Suppressor macrophage treated with lipopolysaccharide for 4 hours (primary cell): ENCODE measurements at regions not wholly inside any gene's neighbourhood (a gene's known extent, or its start where the extent isn't known, plus 50 kb on each side); places are given as distances from the start of the nearest gene placed in this dataset.
"Not testable (repeated sequence)": the region's sequence is repeated elsewhere in the genome, so short reads cannot be mapped to it uniquely, and the experiment has no call there.

ENCODE experiments used
- DNase-seq: peaks from one replicate; pipeline ENCODE4 v3.0.0-alpha.2; 2020

- peak; percentile 55 for DNase-seq
These were observed 239.3 kb downstream of the NRIP1 start for GRCh38 chr21:14825514-14825974.

DNA sequence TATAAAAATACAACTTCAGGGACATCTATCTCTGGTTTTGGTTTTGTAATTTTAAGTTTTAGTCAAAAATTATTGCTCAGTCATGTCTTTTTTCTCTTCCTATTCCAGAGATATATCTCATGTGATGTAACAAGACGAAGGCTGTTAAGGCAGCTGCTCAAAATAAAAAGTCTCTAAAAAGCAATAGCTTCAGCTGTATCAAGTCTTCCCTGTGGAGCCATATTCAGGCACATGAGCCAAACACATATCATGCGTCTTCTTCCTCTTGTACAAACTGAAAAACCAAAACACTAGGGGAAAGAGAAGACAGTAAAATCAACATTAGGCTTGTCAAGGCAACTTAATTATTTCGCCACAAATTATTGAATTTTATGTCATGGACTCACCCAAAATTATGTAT, 240.7 kb downstream of the NRIP1 start:
- no peak for DNase-seq

GRCh38 chr21:14817311-14817710, 247.5 kb downstream of the NRIP1 start:
- DNase-seq = no peak

- no peak for DNase-seq
These were observed 249.8 kb downstream of the NRIP1 start for GRCh38 chr21:14814991-14815390.

GRCh38 chr21:14814282-14814681, 250.5 kb downstream of the NRIP1 start:
- DNase-seq = no peak

DNA sequence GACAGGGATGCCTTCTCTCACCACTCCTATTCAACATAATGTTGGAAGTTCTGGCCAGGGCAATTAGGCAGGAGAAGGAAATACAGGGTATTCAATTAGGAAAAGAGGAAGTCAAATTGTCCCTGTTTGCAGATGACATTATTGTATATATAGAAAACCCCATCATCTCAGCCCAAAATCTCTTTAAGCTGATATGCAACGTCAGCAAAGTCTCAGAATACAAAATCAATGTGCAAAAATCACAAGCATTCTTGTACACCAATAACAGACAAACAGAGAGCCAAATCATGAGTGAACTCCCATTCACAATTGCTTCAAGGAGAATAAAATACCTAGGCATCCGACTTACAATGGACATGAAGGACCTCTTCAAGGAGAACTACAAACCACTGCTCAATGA, 258.1 kb upstream of the SAMSN1 start:
- not testable (repeated sequence) for DNase-seq

- DNase-seq = no peak
These were observed 251.4 kb upstream of the SAMSN1 start for GRCh38 chr21:14797543-14797942.

- no peak for DNase-seq
These were observed 241.2 kb upstream of the SAMSN1 start for GRCh38 chr21:14787312-14787711.

- no peak for DNase-seq
These were observed 239.6 kb upstream of the SAMSN1 start for GRCh38 chr21:14785679-14786078.

DNA sequence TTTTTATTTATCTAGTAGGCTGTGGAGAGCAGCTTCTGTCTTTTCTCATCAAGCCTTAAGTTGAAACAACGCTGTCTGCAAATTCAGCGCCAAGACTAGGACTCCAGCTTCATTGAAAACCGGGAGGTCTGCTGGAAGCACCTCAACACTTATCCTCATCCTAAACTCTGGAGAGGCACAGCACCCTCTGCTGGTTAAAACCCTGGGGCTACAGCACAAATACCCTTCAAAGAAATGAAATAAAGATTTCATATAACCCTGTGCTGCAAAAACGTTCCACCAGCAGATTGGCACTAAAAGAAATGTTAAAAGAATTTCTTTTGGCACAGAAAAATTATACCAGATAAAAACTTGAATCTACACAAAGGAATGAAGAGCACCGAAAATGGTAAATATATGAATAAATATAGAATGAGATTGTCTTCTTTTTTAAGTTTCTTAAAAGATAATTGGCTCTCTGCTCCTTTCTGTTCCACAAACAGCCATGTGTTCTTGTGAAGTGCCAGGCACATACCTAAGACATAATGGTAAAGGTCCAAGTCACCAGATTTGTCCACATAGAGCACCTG, 227.7 kb upstream of the SAMSN1 start:
- DNase-seq = peak; percentile 81

- DNase-seq = no peak
These were observed 225.5 kb upstream of the SAMSN1 start for GRCh38 chr21:14771593-14771992.

DNA sequence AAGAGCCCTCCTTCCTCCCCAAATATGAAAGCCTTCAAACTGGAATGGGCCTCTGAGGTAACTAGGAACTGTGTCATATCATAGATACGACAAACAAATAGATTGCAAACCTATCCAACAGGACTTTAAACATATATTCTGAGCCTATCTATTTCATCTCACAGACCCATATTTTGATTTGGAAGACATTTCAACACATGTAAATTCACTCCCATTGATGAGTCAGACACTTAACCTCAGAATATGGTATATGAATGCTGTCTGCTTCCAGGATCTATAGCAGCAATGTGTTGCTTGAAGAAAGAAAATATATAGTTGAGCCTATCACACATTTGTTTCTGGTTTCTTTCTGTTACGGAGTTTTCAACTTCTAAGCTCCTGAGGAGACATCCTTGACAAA, 221.9 kb upstream of the SAMSN1 start:
- DNase-seq = peak; percentile 15

DNA sequence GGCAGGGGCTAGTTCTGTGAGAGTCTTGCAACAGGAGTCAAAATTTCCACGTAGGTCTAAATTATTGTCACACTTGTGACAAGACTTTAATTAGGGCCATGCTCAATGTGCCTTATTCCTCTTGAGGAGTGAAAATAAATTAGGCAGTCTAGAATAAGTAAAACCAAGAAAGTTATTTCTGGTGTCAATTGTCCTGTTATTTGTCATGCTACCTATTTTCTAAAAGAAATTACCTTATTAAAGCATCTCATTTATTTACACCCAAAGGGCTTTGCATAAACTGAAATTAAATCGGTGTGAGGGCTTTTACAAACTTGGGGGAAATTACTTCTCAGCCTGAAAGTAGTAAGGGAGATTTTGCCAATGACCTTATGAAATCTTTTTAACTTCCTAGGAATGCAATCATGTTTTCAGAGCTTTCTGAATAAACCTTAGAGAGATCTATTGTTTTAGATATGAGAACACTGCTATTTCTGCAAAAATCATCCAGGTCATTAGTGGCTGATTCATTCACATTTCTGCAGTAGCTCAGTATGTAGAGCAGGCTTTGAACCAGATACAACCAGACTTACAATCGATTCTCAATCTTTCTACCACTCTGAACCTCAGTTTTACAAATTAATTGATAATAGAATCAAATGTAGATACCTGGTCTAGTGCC, 221.2 kb upstream of the SAMSN1 start:
- no peak for DNase-seq

DNA sequence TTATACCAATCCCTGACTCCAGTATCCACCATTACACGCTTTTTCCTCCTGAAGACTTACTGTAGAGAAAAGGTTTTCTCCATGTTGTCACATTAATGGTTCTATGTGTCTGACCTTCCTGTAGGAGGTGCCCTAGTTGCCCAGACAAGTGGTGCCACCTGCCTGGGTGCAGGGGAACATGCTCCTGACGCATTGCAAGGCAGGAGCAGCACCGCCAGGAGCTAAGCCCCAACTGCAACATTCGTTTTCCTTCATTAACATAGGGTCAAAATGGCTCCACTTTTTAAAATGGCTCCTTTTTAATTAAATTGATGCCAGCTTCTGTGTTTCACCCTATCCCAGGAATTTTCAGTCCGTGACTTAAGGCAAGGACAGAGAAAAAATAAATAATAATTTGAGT, 220.1 kb upstream of the SAMSN1 start:
- no peak for DNase-seq

GRCh38 chr21:14763695-14764064, 217.6 kb upstream of the SAMSN1 start:
- peak; percentile 7 for DNase-seq

DNA sequence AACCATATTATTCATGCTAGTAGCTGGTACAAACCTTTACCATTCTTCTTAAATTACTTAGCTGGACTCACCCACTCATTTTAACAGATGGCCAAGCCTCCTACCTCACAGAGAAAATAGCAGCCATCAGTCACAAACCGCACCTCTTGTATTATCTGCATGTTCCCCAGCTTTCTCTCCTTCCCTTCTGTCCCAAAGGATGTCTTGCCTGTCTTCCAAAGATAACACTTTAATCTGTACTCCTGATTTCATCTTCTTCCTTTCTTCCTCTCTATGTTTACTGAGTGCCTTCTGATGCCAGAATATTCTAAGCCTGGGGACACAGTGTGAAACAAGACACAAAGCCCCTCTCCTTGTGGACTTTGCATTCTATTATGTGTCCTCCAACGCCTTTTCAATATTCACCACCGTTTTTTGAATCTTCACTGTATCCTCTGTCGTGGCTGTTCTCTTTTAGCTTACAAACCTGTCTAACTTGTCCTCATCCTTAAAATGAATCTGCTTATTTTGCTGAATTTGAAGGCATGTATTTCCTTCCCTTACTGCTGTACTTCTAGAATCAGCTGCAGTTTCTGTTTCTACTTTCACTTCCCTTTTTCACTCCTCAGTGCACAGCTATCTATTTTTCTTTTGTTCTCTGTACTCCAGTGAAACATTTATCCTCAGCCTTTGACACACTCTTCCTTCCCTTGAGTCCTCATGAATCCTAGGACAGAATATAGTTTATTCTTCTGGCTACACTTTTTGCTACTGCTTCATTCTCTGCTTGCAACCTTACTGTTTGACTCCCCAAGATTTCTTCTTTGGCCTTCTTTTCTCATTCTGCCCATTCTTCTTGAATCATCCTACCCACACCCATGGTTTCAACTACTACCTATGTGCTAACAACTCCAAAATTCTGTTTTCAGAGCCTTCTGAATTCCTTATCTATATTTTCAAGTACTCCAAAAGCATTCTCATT, 216.9 kb upstream of the SAMSN1 start:
- DNase-seq = peak; percentile 85

- peak; percentile 23 for DNase-seq
These were observed 216.2 kb upstream of the SAMSN1 start for GRCh38 chr21:14762327-14762726.

DNA sequence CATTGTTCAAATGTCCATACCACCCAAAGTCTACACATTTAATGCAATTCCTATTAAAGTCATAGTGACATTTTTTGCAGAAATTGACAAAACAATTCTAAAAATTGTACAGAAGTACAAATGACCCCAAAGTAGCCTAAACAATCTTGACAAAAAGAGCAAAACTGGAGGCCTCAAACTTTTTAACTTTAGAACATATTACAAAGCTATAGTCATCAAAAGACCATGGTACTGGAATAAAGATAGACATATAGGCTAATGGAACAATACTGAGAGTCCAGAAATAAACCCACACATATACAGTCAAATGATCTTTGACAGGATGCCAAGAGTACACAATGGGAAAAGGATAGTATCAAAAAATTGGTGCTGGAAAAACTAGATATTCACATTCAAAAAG, 213.2 kb upstream of the SAMSN1 start:
- DNase-seq = no peak

DNA sequence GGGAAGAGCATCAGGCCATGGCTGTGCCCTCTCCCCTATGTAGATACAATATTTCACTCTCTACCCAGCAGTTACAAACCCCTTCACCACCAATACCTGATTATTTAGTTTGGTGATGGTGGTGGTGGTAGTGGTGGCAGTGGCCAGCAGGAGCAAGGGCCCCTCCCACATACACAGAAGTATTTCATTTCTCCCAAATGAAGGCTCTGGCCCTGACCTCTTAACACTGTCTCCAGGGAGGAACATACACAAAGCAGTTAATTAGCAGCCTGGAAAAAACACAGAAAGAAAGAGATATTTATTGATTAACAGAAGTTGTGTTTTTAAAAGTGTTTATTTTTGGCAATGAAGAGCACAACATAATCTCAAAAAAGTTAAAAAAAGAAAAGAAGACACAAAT, 212.7 kb upstream of the SAMSN1 start:
- DNase-seq = no peak

DNA sequence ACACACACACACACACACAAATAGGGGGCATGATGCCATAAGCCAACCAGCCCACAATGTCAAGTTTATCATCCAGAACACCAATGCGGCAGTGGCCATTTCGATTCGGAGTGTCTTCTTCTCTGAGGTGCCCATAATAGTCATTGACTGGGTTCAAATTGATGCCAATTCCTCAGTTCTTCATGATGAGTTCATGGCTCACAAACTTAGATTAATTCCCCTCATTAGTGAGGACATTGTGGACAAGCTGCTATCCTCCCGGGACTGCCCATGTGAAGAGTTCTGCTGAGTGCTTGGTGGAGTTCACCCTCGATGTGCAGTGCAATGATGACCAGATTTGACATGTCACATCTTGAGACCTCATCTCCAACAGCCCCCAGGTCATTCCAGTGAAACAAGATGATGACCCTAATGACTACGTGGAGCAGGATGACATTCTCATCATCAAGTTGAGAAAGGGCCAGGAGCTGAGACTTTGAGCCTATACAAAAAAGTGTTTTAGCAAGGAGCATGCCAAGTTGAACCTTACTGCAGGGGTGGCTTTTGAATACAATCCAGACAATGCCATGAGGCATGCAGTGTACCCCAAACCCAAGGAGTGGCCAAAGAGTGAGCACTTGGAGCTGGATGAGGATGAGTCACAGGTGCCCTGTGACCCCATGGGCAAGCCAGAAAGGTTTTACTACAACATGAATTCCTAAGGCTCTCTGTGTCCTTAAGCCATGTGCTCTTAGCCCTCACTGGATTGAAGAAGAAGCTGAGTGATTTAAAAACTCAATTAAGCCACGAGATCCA, 211.6 kb upstream of the SAMSN1 start:
- DNase-seq = no peak

- DNase-seq = no peak
These were observed 209.0 kb upstream of the SAMSN1 start for GRCh38 chr21:14755086-14755485.

DNA sequence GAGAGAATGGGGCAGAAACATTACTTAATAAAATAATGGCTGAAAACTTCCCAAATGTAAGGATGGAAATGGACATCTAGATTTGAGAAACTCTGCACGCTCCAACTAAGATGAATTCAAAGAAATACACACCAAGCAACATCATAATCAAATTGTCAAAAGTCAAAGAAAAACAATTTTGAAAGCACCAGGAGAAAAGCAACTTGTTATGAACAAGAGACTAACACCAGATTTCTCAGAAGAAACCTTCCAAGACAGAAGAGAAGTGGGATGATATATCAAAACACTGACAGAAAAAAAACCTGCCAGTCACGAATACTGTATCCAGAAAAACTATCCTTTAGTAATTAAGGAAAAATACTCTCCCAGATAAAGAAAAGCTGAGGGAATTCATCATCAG, 208.6 kb upstream of the SAMSN1 start:
- DNase-seq = no peak

- DNase-seq = no peak
These were observed 208.1 kb upstream of the SAMSN1 start for GRCh38 chr21:14754259-14754604.
